ENCODE measurements at regions not wholly inside any gene's neighbourhood (a gene's known extent, or its start where the extent isn't known, plus 50 kb on each side); places are given as distances from the start of the nearest gene placed in this dataset.
"Not testable (repeated sequence)": the region's sequence is repeated elsewhere in the genome, so short reads cannot be mapped to it uniquely, and the experiment has no call there.

DNA sequence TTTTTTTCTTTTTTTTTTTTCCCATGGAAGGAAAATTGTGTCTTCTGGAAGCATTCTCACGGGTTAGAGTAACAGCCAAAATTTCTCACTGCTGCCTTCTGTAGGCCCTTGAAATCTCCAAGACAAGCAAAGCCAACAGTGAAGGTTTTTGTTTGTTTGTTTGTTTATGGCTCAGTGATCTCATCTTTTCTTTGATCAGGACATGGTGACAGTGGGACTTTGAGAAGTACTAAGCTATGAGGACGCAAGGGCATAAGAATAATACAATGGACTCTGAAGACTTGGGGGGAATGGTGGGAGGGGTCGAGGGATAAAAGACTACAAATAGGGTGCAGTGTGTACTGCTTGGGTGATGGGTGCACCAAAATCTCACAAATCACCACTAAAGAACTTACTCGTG lies 419.4 kb downstream of the PTPRC start:
- no peak for DNase-seq

DNA sequence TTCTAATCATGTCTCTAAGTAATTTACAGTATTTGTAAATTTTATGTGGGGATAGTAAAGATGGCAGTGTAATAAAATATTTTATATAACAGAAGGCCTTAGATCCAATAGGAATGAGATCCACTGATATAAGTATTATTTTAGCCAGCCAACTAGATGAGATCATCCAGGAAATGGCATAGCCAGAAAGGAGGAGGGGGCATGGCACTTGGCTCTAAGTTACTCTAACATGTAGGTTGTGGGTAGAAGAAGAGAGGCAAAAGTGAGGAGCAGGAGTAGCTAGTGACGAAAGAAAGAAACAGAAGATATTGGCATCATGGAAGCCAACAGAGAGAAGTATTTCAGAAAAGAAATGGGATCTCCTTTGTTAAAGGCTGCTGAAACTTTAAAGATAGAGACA lies 426.1 kb downstream of the PTPRC start:
- DNase-seq = no peak

DNA sequence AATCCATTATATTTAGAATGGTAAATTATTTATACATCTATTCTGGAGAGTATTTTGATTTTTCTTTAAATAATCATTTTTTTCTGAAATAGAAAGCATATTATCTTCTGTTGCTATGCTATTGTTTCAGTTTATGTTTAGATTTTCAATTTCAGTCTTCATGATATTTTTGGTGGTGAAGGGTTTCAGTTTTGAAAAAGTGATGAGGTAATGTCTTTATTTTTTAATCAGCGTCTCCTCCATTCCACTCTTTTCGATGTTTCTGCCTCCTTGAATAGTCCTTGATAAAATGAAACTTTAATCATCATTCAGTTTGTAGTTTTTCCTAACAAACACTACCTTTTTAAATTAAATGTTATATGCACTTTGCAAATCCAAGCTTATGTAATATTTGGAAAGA lies 428.6 kb downstream of the PTPRC start:
- peak; percentile 38 for DNase-seq

DNA sequence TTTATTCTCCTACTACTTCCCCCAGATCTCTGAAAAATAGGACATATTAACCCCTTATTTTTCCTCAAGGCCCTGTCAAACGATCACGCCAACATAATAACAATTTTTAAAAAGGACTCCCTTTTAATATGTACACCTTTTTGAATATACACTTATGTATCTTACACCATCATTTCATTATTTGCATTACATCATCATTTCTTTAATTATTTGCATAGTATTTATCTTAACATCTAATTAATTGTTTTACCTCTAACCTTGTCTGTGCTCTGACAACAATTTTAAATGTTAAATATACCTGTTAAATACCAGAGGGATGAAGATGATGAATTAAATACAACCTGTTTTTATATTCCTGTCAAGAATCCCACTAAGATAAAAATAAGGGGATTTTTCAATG lies 432.2 kb downstream of the PTPRC start:
- DNase-seq = no peak

DNA sequence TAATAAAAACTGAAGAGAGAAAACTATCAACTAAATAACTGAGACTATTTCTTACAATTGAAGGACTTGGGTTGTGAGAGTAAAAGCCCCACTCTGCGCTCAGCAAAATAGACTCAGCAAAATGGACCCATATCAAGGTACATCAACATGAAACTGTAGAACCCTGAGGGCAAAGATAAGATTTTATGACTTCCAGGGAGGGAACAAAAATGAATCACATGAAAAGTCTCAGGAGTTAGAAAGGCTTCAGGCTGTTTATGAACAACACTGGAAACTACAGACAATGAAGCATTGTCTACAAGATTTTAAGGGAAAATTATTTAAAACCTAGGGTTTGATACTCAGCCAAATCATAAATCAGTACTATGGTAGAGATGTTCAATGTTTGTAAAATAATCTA lies 434.3 kb downstream of the PTPRC start:
- no peak for DNase-seq

DNA sequence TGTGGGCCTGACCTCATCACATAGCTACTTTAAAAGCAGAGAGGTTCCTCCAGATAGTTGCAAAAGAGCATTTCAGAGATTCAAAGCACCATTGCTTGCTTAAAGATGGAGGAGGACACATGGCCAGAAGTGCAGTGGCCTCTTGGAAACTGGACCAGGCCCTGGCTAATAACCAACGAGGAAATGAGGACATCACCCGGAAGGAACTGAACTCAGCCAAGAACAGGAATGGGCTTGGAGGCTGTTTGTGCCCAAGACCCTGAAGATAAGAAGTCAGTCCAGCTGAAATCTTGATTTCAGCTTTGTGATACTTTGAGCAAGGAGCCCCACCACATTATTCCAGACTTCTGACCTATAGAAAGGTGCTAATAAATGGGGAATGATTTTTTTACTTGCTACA lies 437.0 kb downstream of the PTPRC start:
- no peak for DNase-seq

DNA sequence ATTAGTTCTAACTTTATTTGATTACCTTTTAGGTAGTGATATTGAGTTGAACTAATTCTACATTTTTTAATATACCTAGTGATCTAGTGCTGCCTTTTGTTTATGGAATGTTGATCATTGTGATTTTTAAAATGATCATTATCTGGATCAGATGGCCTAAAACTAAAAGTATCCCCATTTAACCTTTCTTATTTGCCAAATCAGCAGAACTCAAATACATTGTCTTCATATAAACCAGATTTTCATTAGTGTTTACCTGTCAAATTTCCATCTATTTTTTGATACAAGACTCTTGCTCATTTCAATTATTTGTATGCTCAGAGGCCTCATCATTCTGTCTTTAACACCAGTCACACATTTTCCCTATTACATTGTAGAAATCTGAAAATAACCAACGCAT lies 441.2 kb downstream of the PTPRC start:
- no peak for DNase-seq

DNA sequence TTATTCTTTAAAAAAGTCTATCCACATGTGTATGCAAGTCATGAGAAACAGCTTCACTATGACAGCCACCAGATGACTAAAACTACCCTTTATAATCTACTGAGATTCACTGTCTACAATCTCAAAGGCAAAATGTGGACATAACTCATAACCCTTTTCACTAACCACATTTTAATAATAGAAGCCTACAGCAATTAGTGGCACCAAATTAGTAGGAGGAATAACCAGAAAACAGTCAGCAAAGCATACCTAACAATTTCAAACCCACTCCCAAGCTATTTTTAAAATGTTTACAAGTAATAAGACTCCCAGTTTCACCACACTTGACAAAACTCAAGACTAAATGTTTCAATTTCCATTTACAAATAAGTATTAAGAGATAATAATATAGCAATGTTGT lies 442.9 kb downstream of the PTPRC start:
- peak; percentile 16 for DNase-seq

DNA sequence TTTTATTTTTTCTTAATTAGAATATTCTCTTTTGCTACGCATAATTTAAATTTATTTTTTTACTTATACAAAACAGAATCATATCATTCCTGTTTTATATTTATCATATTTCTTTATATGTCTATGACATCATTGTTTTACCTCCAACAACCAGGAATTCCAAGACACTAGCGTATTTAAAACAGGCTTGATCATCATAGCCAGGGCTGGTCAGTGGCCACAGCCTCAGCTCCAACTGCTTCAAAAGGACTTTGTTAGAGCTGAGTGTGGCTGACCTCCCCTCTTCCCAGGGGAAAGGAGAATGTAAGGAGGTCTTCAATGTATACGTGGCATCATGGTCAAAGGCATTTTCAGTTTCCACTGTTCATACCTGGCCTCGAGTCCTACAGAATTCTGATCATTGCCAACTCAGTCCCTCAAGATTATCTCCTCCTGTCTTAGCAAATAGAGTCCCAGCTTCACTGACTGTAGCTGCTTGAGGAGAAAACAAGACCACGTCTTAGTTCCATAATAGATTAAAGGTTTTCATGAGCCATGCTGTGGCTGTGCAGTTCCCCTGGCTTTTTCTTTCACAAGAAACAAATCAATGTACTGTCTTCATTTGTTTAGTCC lies 444.0 kb downstream of the PTPRC start:
- no peak for DNase-seq

DNA sequence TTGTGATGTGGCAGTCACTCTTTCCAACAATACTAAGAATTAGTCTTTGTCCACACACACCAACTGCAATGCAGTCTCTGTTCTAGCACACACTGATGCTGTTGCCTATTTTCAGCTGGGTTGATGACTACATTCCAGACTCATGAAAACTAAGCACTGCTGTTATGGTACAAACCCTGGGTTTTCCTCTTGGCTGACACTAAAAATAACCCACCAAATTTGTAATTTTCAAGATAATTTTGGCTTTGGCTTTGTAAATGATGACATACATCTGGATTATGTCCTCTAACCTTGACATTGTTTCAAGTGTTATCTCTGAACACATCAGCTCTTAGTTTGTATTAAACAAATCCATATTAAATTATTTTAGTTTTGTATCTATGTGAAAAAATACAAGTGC lies 444.8 kb downstream of the PTPRC start:
- DNase-seq = no peak

DNA sequence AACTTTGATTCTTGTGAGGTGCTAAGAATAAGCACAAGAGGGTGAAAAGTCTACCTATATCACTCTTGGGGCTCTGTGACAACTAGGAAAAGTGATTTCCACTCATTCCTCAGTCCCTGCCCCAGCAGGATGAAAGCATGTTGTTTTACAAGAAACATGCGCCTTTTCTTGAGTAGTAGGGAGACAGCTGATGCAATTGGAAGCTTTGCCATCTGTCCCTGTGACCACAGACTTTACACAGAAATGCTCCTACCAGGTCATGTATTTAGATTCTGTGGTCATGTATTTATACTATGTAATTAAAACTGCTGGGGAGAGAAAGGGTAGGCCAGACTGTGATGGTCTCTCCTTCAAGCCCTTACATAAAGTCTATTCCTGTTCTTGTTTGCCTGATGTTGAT lies 445.5 kb downstream of the PTPRC start:
- DNase-seq = no peak

DNA sequence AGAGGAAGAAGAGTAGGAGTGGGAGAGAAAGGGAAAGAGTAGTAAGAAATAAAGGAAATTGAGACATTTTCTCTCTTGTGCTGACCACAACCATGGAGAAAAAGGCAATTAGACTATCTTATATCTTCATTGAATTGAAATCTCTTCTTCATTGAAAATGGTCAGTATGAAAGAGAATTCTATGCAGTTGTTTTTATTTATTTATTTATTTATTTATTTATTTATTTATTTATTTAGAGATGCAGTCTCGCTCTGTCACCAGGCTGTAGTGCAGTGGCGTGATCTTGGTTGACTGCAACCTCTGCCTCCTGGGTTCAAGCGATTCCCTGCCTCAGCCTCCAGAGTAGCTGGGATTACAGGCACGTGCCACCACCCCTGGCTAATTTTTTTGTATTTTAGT lies 447.1 kb downstream of the PTPRC start:
- DNase-seq = no peak

DNA sequence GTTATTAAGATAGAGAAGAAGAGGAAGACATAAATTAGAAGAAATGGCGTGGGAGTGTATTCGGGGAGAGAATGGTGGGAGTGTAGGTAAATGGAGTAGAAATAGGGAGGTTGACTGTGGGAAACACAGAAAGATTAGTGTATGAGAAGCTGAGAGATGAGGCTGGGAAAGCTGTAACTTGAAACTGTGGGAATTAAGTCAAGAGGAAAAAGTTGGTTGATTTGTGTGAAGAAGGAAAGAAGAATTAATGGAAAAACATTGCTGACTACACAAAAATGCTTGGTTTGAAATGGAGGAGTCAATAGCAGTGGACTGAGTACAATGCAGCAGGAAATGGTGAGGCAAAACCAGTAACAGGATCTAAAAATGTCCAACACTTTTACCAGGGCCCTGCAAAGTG lies 448.3 kb downstream of the PTPRC start:
- no peak for DNase-seq

DNA sequence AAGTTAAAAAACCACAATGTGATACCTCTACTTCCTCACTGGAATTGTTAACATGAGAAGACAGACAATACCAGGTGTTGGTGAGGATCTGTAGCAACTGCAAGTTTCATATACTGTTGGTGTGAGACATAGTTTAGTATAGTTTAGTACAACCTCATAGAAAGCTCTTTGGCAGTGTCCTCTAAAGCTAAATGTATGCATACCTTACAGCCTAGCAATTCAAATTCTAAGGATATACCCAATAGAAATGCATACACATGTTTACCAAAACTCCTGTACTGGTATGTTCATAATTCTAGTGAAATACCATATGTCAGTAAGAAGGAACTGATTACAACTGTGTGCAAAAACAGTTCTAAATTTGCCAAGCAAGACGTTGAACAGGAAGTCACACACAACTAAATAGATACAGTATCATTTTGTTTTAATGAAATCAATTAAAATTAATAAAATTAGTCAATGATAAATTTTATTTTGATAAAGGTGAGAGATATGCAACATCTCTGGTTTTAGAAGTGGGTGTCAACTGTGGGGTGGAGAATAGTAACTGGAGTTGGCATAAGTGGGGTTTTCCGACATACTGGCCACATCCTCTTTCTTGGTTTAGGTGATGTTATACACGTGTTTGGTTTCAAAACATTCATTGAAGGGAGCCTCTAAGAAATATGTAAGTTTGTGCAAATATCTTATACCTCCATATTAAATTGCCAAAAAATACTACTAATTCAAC lies 450.7 kb downstream of the PTPRC start:
- peak; percentile 74 for DNase-seq

DNA sequence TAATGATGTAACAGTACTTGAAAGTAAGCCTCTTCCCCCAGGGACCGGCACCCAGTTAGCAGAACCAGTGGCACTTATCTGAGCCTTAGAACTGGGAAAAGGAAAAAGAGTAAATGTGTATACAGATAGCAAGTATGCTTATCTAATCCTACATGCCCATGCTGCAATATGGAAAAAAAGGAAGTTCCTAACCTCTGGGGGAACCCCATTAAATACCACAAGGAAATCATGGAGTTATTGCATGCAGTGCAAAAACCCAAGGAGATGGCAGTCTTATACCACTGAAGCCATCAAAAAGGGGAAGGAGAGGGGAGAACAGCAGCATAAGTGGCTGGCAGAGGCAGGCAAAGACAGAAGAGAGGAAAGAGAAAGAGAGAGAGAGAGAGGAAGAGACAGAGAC lies 456.8 kb downstream of the PTPRC start:
- DNase-seq = not testable (repeated sequence)

DNA sequence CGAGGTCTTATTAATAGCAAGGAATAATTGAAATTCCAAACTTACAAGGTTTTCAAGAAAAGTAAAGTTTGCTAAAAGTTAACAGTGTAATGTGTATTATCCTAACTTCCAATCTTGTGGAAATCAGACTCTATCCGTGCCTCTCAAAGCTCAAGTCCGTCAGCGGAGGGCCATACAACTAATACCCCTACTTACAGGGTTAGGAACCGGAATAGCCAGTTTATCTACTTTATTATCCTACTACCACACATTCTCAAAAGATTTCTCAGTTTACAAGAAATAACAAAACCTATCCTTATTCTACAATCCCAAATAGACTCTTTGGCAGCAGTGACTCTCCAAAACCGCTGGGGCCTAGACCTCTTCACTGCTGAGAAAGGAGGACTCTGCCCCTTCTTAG lies 457.8 kb downstream of the PTPRC start:
- no peak for DNase-seq

DNA sequence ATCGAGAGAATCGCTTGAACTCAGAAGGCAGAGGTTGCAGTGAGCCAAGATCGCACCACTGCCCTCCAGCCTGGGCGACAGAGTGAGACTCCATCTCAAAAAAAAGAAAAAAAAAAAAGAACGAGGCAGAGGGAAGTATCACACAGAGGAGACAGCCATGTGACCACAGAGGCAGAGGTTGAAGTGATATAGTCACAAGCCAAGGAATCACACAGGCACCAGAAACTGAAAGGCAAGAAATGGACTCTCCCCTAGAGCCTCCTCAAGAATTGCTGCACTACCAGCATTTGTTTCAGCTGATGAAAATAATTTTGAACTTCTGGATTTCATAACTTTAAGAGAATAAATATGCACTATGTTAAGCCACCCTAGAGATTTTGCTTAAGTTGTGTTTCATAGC lies 459.6 kb downstream of the PTPRC start:
- DNase-seq = no peak

DNA sequence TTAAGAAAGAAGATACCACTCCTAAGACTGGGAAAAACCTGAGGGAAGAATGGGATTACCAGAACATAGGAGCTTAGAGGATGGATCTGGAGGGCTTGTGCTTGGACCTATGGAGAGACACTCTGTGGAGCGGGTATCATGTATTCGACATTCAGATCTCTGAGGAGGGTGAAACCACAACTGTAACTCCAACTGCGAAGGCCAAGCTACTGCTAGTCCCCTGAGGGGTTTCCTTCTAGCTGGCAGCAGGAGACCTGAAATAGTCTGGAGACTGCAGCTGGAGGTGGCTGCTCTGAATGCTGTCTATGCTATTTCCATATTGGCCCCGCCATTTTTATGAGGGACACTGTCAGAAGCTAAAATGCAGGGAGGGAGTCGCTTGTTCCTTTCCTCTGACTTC lies 462.3 kb downstream of the PTPRC start:
- no peak for DNase-seq

DNA sequence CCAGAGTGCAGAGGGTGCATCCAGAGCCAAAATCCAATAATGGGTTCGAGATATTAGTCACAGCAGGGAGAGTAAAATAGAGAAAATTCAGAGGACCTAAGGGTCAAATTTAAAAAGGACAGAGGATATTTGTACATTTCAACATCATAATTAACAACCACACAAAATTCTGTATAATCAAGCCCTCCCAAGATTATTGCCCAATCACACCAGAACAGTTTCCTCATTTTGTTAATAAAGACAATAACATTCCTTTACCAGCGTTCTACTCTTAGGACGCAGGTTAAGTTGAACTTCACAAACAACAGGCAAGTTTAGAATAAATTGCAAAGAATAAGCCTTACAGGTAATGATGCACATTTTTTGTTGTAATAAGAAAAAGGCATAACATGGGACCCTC lies 462.8 kb downstream of the PTPRC start:
- DNase-seq = no peak

DNA sequence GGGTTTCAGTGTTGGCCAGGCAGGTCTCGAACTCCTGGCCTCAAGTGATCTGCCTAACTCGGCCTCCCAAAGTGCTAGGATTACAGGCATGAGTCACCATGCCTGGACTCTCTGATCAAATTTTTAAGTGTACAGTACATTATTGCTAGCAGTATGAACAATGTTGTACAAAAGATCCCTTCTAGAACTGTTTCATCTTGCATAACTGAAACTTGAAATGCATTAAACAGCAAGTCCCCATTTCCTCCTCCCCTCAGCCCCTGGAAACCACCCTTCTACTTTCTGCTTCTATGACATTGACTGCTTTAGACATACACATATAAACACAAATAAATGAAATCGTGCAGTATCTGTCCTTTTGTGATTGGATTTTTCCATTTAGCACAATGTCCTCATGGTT lies 463.4 kb downstream of the PTPRC start:
- no peak for DNase-seq

DNA sequence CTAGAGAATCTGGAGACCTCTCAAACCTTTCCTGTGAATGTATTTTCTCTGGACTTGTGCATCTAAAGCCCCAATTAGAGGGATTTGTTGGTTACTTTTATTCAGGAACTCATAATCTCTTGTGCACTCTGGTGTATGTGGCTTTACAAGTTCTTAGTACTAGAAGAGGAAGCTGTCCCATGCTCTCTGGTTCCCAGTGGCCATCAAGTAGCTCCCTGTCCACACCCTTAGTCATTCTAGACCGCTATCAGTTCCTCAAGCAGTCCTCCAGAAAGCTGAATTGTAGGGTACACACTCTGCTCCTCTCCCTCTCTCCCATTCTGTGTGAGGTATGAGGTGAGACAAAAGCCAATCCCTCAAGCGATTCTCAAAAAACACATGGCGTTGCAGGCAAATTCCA lies 470.3 kb downstream of the PTPRC start:
- no peak for DNase-seq

DNA sequence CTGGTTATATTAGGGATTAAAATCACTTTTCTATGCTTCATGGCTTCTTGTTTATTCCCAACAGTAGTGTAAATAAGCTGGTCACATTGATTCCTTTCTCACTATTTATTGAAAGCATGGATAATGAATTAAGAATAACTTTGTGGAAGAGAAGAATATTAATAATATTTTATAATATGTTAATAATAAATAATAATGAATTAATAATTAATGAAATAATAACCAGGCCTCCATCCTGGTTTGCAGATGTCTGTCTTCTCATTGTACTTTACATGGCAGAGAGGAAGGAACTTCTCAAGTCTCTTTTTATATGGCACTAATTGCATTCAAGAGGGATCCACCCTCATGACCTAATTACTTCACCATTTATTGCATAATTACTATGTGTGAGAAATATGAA lies 473.5 kb downstream of the PTPRC start:
- DNase-seq = no peak

DNA sequence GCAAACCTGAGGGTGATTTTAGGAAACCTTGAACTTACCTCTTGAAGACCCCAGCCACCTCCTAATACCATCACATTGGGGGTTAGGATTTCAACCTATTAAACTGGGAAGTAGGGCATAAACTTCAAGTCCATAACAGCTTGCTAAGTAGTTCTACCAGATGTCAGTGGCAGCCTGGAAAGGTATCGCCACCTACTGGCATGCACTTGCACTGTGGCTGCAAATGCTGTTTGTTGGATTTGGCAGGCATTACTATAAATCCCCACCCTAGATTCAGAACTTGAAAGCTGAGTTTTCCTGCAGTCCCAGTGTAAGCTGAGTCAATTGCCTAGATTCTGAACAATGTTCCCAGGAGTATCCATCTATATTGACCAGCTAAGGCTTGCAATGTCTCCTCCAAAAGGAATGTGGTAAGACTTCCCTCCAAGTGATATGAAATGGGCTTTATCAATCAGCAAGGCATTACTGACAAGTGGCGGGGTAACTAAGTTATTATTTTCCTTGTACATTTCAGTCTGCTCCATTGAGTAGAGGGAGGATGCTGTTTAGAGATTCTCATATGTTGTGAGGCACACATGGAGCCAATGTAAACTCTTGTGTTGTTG lies 474.5 kb downstream of the PTPRC start:
- peak; percentile 73 for DNase-seq

DNA sequence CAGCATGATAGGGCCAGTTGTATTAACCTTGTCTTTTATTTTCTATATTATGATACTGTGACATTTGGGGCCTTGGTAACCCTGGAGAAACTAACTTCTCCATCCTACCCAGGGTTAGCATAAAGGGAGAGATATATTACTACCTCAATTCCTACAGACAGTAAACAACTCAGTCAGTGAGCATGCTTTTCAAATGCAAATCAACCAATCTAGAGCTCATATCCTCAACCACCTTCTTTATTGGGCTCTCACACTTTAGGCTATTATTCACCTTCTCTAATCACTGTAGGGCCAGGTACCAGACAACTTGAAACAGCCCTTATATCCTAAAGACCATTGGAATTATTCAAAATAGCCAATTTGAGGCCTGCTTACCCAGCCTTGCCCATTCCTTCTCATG lies 477.6 kb downstream of the PTPRC start:
- DNase-seq = no peak

DNA sequence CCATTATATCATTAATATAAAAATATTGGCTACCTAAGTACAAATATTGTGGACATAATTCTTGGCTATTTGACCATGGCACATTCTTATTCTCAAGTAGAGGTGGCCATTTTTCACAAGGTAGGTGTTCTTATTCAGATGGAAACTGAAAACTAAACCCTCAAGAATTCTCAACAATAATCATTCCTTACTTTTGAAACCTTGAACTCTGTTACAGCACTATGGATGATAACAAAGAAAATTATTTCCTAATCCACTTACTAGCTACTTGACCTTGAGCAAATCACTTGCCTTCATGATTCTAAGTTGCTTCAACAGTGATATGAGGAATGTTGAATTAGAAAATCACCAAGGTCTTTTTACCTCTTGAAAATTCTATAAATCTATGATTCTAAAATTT lies 482.2 kb downstream of the PTPRC start:
- no peak for DNase-seq

All from activated CD4-positive, alpha-beta T cell treated with anti-CD3 and anti-CD28 coated beads, Interleukin-2, amount 50 U/mL, for 16 hours (primary cell).